ENCODE measurements at regions not wholly inside any gene's neighbourhood (a gene's known extent, or its start where the extent isn't known, plus 50 kb on each side); places are given as distances from the start of the nearest gene placed in this dataset.

GRCh38 chr15:70523616-70524015 is 239.7 kb downstream of the UACA start:
- ChIA-PET CTCF (ENCODE audit: unreplicated experiment) (no interaction called here), POLR2A (no interaction called here)
- no peaks in the 10 kb centered on the region for H3K79me2 ChIP-seq (ENCODE audit: insufficient read depth, low read depth, low read length)
- no peaks in the 10 kb centered on the region for H3K36me3 ChIP-seq (ENCODE audit: insufficient read depth, low read length)
- no peak overlapping the region for H3K4me3 ChIP-seq (ENCODE audit: low read depth, low read length, poor library complexity, severe bottlenecking)
- H2AFZ ChIP-seq (ENCODE audit: low read length): no peak overlapping the region
- no peaks in the 10 kb centered on the region for H3K9me3 ChIP-seq (ENCODE audit: low read length)
- H4K20me1 ChIP-seq (ENCODE audit: insufficient read depth, low read length): no peaks in the 10 kb centered on the region
- no peaks in the 10 kb centered on the region for H3K9me2 ChIP-seq (ENCODE audit: insufficient read depth, low read length)
- DNase-seq (ENCODE audit: low spot score): no peak
- BruUV-seq (replicated peaks): no TSS peak
- intact Hi-C loops (cut with micrococcal nuclease; ENCODE audit: unreplicated experiment): no loop called here
- H3K4me2 ChIP-seq (ENCODE audit: low read length): no peak overlapping the region
- TF ChIP-seq CTCF (conservative IDR thresholded peaks at IDR 0.05; ENCODE audit: low read length) (no peak), EZH2phosphoT487 (IDR thresholded peaks at IDR 0.05; ENCODE audit: borderline replicate concordance, low read depth, low read length) (no peak)
- peaks cover 23% of the 10 kb centered on the region for H3K4me1 ChIP-seq (ENCODE audit: insufficient read depth, low read length, poor library complexity, severe bottlenecking)
- no peak overlapping the region for H3K27ac ChIP-seq (ENCODE audit: low read depth, low read length, poor library complexity, severe bottlenecking)

- H4K20me1 ChIP-seq (ENCODE audit: insufficient read depth, low read length): no peaks in the 10 kb centered on the region
- H2AFZ ChIP-seq (ENCODE audit: low read length): no peak overlapping the region
- no peaks in the 10 kb centered on the region for H3K36me3 ChIP-seq (ENCODE audit: insufficient read depth, low read length)
- ChIA-PET CTCF (ENCODE audit: unreplicated experiment) (no interaction called here), POLR2A (no interaction called here)
- no peaks in the 10 kb centered on the region for H3K79me2 ChIP-seq (ENCODE audit: insufficient read depth, low read depth, low read length)
- no peaks in the 10 kb centered on the region for H3K9me2 ChIP-seq (ENCODE audit: insufficient read depth, low read length)
- TF ChIP-seq EZH2phosphoT487 (IDR thresholded peaks at IDR 0.05; ENCODE audit: borderline replicate concordance, low read depth, low read length): no peak
- no peak for TF ChIP-seq CTCF (conservative IDR thresholded peaks at IDR 0.05; ENCODE audit: low read length)
- no peak overlapping the region for H3K4me3 ChIP-seq (ENCODE audit: low read depth, low read length, poor library complexity, severe bottlenecking)
- H3K9me3 ChIP-seq (ENCODE audit: low read length): no peaks in the 10 kb centered on the region
- intact Hi-C loops (cut with micrococcal nuclease; ENCODE audit: unreplicated experiment): no loop called here
- H3K4me1 ChIP-seq (ENCODE audit: insufficient read depth, low read length, poor library complexity, severe bottlenecking): peaks cover 19% of the 10 kb centered on the region
- H3K4me2 ChIP-seq (ENCODE audit: low read length): no peak overlapping the region
- BruUV-seq (replicated peaks): no TSS peak
- H3K27ac ChIP-seq (ENCODE audit: low read depth, low read length, poor library complexity, severe bottlenecking): no peak overlapping the region
- DNase-seq (ENCODE audit: low spot score): no peak
Observed at GRCh38 chr15:70523192-70523591, 240.2 kb downstream of the UACA start.

- Histone ChIP-seq H3K27ac (ENCODE audit: low read depth, low read length, poor library complexity, severe bottlenecking) (no peak overlapping the region), H3K9me3 (ENCODE audit: low read length) (no peaks in the 10 kb centered on the region), H4K20me1 (ENCODE audit: insufficient read depth, low read length) (no peaks in the 10 kb centered on the region), H3K79me2 (ENCODE audit: insufficient read depth, low read depth, low read length) (no peaks in the 10 kb centered on the region), H3K9me2 (ENCODE audit: insufficient read depth, low read length) (no peaks in the 10 kb centered on the region), H3K4me2 (ENCODE audit: low read length) (no peak overlapping the region), H2AFZ (ENCODE audit: low read length) (no peak overlapping the region), H3K36me3 (ENCODE audit: insufficient read depth, low read length) (no peaks in the 10 kb centered on the region), H3K4me3 (ENCODE audit: low read depth, low read length, poor library complexity, severe bottlenecking) (no peak overlapping the region), H3K4me1 (ENCODE audit: insufficient read depth, low read length, poor library complexity, severe bottlenecking) (peaks cover 12% of the 10 kb centered on the region)
- DNase-seq (ENCODE audit: low spot score): no peak
- intact Hi-C loops (cut with micrococcal nuclease; ENCODE audit: unreplicated experiment): no loop called here
- ChIA-PET POLR2A (no interaction called here), CTCF (ENCODE audit: unreplicated experiment) (no interaction called here)
- no TSS peak for BruUV-seq (replicated peaks)
- TF ChIP-seq CTCF (conservative IDR thresholded peaks at IDR 0.05; ENCODE audit: low read length) (no peak), EZH2phosphoT487 (IDR thresholded peaks at IDR 0.05; ENCODE audit: borderline replicate concordance, low read depth, low read length) (no peak)
Observed at GRCh38 chr15:70522323-70522966, 240.9 kb downstream of the UACA start.

Measured in OCI-LY7 (cell line).